ENCODE measurements at regions not wholly inside any gene's neighbourhood (a gene's known extent, or its start where the extent isn't known, plus 50 kb on each side); places are given as distances from the start of the nearest gene placed in this dataset.
"Not testable (repeated sequence)": the region's sequence is repeated elsewhere in the genome, so short reads cannot be mapped to it uniquely, and the experiment has no call there.

- DNase-seq (ENCODE audit: low spot score) = no peak
Measured at GRCh38 chr12:113726254-113726819, 239.8 kb downstream of the RBM19 start.

- no peak for DNase-seq (ENCODE audit: low spot score)
Measured at GRCh38 chr12:113725557-113725876, 240.6 kb downstream of the RBM19 start.

- DNase-seq (ENCODE audit: low spot score) = no peak
Measured at GRCh38 chr12:113724794-113725556, 241.2 kb downstream of the RBM19 start.

DNA sequence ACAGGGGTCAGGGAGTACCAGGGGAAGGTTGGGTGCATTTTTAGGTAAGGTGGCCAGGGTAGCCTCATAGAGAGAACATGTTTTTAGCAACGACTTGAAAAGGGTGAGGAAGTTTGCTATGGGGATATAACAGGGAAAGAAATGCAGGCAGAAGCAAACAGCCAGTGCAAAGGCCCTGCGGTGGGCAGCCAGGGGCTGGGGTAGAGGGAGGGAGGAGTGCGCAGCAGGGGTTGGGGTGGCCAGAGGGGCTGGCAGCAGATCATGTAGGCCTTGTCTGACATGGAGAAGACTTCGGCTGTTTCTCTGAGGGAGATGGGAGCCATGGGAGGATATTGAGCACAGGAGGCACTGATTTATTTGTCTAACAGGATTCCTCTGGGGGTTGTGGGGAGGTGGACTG is 242.5 kb downstream of the RBM19 start:
- DNase-seq (ENCODE audit: low spot score) = no peak

- no peak for DNase-seq (ENCODE audit: low spot score)
Measured at GRCh38 chr12:113722747-113723146, 243.4 kb downstream of the RBM19 start.

- DNase-seq (ENCODE audit: low spot score) = no peak
Measured at GRCh38 chr12:113720629-113721028, 245.5 kb downstream of the RBM19 start.

DNA sequence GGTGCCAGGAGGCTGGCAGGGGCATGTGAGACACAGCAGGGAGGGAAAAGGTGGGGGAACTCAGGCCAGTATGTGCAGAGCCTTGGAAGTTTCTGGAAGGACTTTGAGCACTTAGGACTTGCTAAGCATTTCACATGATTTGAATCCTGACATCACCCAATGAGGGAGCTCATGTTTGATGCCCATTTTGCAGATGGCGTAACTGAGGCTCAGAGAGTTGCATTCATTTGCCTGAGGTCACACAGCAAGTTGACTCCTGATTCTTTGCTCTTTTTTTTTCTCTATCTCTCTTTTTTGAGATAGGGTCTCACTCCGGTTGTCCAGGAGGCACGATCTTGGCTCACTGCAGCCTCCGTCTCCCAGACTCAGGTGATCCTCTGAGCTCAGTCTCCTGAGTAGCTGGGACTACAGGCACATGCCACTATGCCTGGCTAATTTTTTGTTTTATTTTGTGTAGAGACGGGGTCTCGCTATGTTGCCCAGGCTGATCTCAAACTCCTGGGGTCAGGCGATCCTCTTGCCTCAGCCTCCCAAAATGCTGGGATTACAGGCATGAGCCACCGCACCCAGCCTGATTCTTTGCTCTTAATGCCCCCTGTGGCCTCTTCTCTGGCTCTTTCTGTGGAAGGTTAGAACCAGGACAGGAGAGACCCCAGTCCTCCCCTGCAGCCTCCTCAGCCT is 246.1 kb downstream of the RBM19 start:
- DNase-seq (ENCODE audit: low spot score) = no peak

GRCh38 chr12:113713156-113713555 is 241.5 kb upstream of the LHX5 start:
- DNase-seq (ENCODE audit: low spot score) = no peak

DNA sequence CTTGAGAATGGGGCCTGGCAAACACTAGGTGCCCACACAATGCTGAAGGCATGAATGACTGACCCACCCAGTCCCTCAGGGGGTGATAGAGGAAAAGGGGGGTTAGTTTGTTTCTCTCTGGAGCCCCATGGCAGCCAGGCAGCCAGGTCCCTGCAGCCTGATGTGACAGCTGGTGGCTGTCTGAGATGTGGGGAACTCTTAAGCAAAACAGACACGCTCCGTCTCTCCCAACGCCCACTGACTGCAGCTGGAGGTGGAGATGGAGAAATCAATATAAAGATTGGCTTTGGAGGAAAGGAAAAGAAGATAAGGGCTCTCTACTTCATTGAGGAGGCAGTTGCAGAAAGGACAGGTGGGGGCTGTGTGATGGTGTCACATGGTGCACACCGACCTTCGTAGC is 240.8 kb upstream of the LHX5 start:
- DNase-seq (ENCODE audit: low spot score) = no peak

- no peak for DNase-seq (ENCODE audit: low spot score)
Measured at GRCh38 chr12:113710216-113710615, 238.5 kb upstream of the LHX5 start.

GRCh38 chr12:113709456-113709855 is 237.8 kb upstream of the LHX5 start:
- DNase-seq (ENCODE audit: low spot score) = no peak

GRCh38 chr12:113702836-113703235 is 231.2 kb upstream of the LHX5 start:
- no peak for DNase-seq (ENCODE audit: low spot score)

- no peak for DNase-seq (ENCODE audit: low spot score)
Measured at GRCh38 chr12:113702276-113702675, 230.6 kb upstream of the LHX5 start.

DNA sequence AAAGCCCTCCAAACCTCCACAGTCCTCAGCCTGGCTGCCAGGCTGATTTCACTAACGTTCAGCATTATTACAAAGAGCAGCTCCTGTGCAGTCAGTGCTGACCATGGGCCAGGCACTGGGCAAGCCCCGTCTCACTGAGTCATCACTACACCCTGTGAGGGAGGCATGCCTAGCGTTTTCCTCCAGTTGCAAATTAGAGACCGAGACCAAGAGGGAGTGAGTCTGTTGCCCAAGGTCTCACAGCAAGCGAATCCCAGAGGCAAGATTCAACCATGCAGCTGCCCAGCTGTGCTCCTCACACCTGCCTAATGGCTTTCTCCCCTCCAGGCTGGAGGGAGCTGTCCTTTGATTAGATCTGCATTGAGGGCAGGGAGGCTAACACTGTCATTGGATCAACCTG is 229.3 kb upstream of the LHX5 start:
- no peak for DNase-seq (ENCODE audit: low spot score)

- DNase-seq (ENCODE audit: low spot score) = not testable (repeated sequence)
Measured at GRCh38 chr12:113699984-113700383, 228.3 kb upstream of the LHX5 start.

- DNase-seq (ENCODE audit: low spot score) = no peak
Measured at GRCh38 chr12:113698510-113698858, 226.8 kb upstream of the LHX5 start.

GRCh38 chr12:113697651-113698509 is 226.2 kb upstream of the LHX5 start:
- DNase-seq (ENCODE audit: low spot score) = no peak

GRCh38 chr12:113697104-113697503 is 225.4 kb upstream of the LHX5 start:
- no peak for DNase-seq (ENCODE audit: low spot score)

- no peak for DNase-seq (ENCODE audit: low spot score)
Measured at GRCh38 chr12:113693693-113694092, 222.0 kb upstream of the LHX5 start.

DNA sequence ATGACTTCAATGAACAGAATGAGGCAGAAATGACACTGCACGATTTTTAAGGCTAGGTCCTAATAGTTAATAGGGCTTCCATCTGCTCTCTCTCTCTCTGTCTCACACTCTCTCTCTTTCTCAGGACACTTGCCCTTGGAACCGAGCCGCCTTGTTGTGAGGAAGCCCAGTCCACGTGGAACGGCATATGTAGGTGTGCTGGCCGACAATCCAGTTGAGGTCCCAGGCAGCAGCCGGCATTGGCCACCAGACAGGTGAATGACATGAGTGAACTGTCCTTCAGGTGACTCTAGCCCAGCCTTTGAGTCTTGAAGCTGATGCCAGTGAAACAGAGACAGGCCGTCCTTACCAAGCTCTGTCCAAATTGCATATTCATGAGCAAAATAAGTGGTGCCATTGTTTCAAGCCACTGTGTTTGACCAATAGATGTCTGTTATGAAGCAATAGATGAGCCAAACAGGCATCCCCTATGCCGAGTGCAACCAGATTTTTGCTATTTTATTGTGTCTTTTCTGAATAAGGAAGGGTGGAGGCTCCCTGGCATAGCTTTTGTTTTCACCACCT is 217.5 kb upstream of the LHX5 start:
- no peak for DNase-seq (ENCODE audit: low spot score)

GRCh38 chr12:113688313-113688712 is 216.6 kb upstream of the LHX5 start:
- DNase-seq (ENCODE audit: low spot score) = no peak

Measured in hepatic stellate cell (primary cell).